GM12891 (cell line): ENCODE measurements at regions not wholly inside any gene's neighbourhood (a gene's known extent, or its start where the extent isn't known, plus 50 kb on each side); places are given as distances from the start of the nearest gene placed in this dataset.

Experiments
- POLR2A ChIP-seq: IDR thresholded peaks from 2 replicates; pipeline ENCODE4 v1.6.1; 2011; ENCODE audit warnings: low read depth, low read length, control low read depth
- POLR2AphosphoS5 ChIP-seq: IDR thresholded peaks from 2 replicates; pipeline ENCODE4 v1.6.1; 2011; ENCODE audit warnings: low read depth, low read length, control low read depth
- POU2F2 ChIP-seq: IDR thresholded peaks from 2 replicates; pipeline ENCODE4 v1.6.1; 2011; ENCODE audit warnings: low read depth, mild to moderate bottlenecking, control low read depth, low read length, moderate library complexity
- SPI1 ChIP-seq: IDR thresholded peaks from 2 replicates; pipeline ENCODE4 v1.6.1; 2011; ENCODE audit warnings: low read depth, low read length, control low read depth
- TAF1 ChIP-seq: IDR thresholded peaks from 2 replicates; pipeline ENCODE4 v1.6.1; 2011; ENCODE audit warnings: low read depth, low read length, control low read depth

DNA sequence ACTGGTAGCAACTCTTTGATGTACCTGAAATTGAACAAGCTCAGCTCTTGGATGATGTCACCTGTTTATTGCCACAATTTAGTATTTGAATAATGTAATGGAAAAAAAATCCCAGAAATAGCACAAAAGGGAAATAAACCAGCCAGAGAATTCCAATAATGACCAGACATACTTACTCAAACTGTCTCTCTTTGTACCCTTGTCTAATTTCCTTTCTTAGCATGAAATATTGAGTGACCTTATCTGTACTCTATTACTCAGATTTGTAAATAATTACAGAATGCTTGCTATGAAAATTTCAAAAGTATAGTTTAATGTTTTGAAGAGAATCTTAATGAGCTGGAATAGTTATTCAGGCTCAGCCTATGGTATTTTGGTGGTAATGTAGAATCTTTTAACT lies 555.4 kb upstream of the SGO1 start:
- no peak for TF ChIP-seq POU2F2
- TF ChIP-seq POLR2A = no peak
- no peak for TF ChIP-seq TAF1
- TF ChIP-seq POLR2AphosphoS5 = no peak
- TF ChIP-seq SPI1 = no peak
